ENCODE measurements at regions not wholly inside any gene's neighbourhood (a gene's known extent, or its start where the extent isn't known, plus 50 kb on each side); places are given as distances from the start of the nearest gene placed in this dataset.

DNA sequence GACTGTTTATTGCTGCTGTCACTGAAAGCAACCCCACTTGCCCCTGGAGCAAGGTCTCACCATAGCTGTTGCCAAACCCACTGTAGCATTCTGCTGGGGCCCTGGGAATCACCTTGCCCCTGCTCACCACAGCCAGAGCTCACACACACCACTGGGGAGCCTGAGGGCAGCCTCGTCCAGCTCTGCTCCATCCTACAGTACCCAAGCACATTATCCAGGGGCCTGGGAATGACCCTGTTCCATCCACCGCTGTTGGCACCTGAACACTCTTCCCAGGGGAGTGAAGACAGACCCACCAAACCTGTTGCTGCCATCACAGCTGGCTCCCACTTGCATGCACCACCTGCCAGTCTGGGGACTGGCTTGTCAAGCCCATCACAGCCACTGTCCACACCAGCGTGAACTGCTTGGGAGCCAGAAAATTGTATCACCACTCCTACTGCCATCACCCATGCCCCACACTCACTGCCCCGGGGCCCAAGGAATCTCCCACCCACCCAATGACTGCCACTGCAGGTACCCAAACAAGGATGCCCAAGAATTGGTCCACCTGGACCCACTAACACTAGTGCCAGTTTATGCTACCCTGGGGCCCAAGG lies 811.3 kb downstream of the KLHL13 start:
- Histone ChIP-seq H3K9me3 (no peaks in the 10 kb centered on the region), H3K36me3 (no peaks in the 10 kb centered on the region), H3K27ac (no peak overlapping the region), H3K4me1 (no peaks in the 10 kb centered on the region), H3K27me3 (no peaks in the 10 kb centered on the region), H3K4me3 (no peak overlapping the region)
- no peak for TF ChIP-seq CTCF (IDR thresholded peaks at IDR 0.05)
- no peak for TF ChIP-seq EP300 (IDR thresholded peaks at IDR 0.05; ENCODE audit: low read depth)
- no peak for TF ChIP-seq POLR2AphosphoS5 (IDR thresholded peaks at IDR 0.05)
- no peak for TF ChIP-seq POLR2A (IDR thresholded peaks at IDR 0.05)
- intact Hi-C loops (cut with DNase I; ENCODE audit: low total_unique reads) (no loop called here), in situ Hi-C loops (cut with MboI; ENCODE audit: low pct_ligation_motif_present in 1 of 4, low pct_unique_long_range_greater_than_20kb in 1 of 4, low sequenced_read_pairs in 3 of 4) (no loop called here)
- no peak for DNase-seq
- WGBS, 2 donors (ENCODE audit: low coverage in 1 of 2), result 72% methylated on average over 4 of the region's 4 CpGs; no CpG with 5 or more reads in 1 of the 2 donors

DNA sequence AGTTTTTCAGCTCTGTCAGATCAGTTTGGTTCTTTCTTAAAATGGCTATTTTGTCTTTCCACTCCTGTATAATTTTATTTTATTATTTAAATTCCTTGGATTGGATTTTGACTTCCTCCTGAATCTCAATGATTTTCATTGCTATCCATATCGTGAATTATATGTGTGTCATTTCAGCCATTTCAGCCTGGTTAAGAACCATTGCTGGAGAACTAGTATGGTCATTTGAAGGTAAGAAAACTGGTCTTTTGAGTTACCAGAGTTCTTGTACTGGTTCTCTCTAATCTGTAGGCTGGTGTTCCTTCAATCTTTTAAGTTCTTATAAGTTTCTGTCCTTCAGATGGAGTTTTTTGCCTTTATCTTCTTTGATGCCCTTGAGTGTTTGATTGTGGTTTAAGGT lies 815.5 kb downstream of the KLHL13 start:
- Histone ChIP-seq H3K4me3 (no peak overlapping the region), H3K9me3 (no peaks in the 10 kb centered on the region), H3K36me3 (no peaks in the 10 kb centered on the region), H3K27ac (no peak overlapping the region), H3K4me1 (no peaks in the 10 kb centered on the region), H3K27me3 (no peaks in the 10 kb centered on the region)
- DNase-seq, result no peak
- in situ Hi-C loops (cut with MboI; ENCODE audit: low pct_ligation_motif_present in 1 of 4, low pct_unique_long_range_greater_than_20kb in 1 of 4, low sequenced_read_pairs in 3 of 4) (no loop called here), intact Hi-C loops (cut with DNase I; ENCODE audit: low total_unique reads) (no loop called here)
- TF ChIP-seq CTCF (IDR thresholded peaks at IDR 0.05) (no peak), POLR2AphosphoS5 (IDR thresholded peaks at IDR 0.05) (no peak), POLR2A (IDR thresholded peaks at IDR 0.05) (no peak), EP300 (IDR thresholded peaks at IDR 0.05; ENCODE audit: low read depth) (no peak)
- WGBS, 2 donors (ENCODE audit: low coverage in 1 of 2), result 83 to 91% methylated on average over 1 of the region's 1 CpG

- intact Hi-C loops (cut with DNase I; ENCODE audit: low total_unique reads), result no loop called here
Measured at GRCh38 chrX:117291760-117292159, 824.9 kb downstream of the KLHL13 start.

DNA sequence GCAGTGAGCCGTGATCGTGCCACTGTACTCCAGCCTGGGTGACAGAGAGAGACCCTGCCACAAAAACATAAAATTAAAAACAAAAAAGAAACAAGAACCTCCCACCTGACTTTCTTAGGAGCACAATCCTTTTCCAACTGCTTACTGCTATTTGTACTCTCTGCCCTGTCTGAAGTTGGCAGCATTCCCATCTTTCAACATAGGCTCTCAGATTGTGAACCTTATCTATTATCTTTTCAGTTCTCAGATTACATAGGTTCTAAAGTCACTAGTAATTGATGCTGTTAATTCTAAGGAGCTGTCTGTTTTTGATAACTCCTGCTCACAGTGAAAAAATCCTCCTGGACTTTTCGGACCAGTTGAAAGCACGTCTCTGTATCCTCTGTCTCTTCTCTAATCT lies 812.2 kb upstream of the CT83 start:
- intact Hi-C loops (cut with DNase I; ENCODE audit: low total_unique reads) (no loop called here), in situ Hi-C loops (cut with MboI; ENCODE audit: low pct_ligation_motif_present in 1 of 4, low pct_unique_long_range_greater_than_20kb in 1 of 4, low sequenced_read_pairs in 3 of 4) (no loop called here)
- Histone ChIP-seq H3K4me3 (no peak overlapping the region), H3K27me3 (no peaks in the 10 kb centered on the region), H3K4me1 (no peaks in the 10 kb centered on the region), H3K9me3 (no peaks in the 10 kb centered on the region), H3K27ac (no peak overlapping the region), H3K36me3 (no peaks in the 10 kb centered on the region)
- no peak for TF ChIP-seq POLR2A (IDR thresholded peaks at IDR 0.05)
- DNase-seq, result no peak
- WGBS, 2 donors (ENCODE audit: low coverage in 1 of 2), result 57% methylated on average over 4 of the region's 4 CpGs; no CpG with 5 or more reads in 1 of the 2 donors

More at GRCh38 chrX:117291760-117292159, 824.9 kb downstream of the KLHL13 start:
- no peaks in the 10 kb centered on the region for H3K27me3 ChIP-seq
- H3K36me3 ChIP-seq, result no peaks in the 10 kb centered on the region
- in situ Hi-C loops (cut with MboI; ENCODE audit: low pct_ligation_motif_present in 1 of 4, low pct_unique_long_range_greater_than_20kb in 1 of 4, low sequenced_read_pairs in 3 of 4), result no loop called here
- H3K4me1 ChIP-seq, result no peaks in the 10 kb centered on the region
- no peaks in the 10 kb centered on the region for H3K9me3 ChIP-seq
- H3K4me3 ChIP-seq, result no peak overlapping the region
- no peak for DNase-seq
- no peak overlapping the region for H3K27ac ChIP-seq
- WGBS, 2 donors (ENCODE audit: low coverage in 1 of 2), result 55% methylated on average over 1 of the region's 1 CpG; no CpG with 5 or more reads in 1 of the 2 donors
- TF ChIP-seq EP300 (IDR thresholded peaks at IDR 0.05; ENCODE audit: low read depth) (no peak), CTCF (IDR thresholded peaks at IDR 0.05) (no peak), POLR2AphosphoS5 (IDR thresholded peaks at IDR 0.05) (no peak), POLR2A (IDR thresholded peaks at IDR 0.05) (no peak)

Small RNA genes in the stretch of these regions (small RNA-seq; reads per million reads assigned to genes)
- 0 reads per million in 4 donors for gene AC005002.2
